Natural killer cell (primary cell): ENCODE measurements at regions not wholly inside any gene's neighbourhood (a gene's known extent, or its start where the extent isn't known, plus 50 kb on each side); places are given as distances from the start of the nearest gene placed in this dataset.

Experiments
- ATAC-seq, 3 donors: fragments of 150-1000 bp in 2 of 3; fragments of 200-7000 bp in 1 of 3; cut with Tn5 transposase; 1 replicate in 1 of 3; 2 replicates in 2 of 3; pipeline ENCODE4 v1.10.0; 2021; ENCODE audit warnings: mild to moderate bottlenecking in 2 of 3, moderate library complexity in 2 of 3
- DNase-seq, 2 donors: peaks; one replicate each; pipeline versions ENCODE4 v3.0.0 to v3.0.0-alpha.2; 2013 to 2021; ENCODE audit warnings: mixed read lengths in 1 of 2
- H3K27ac ChIP-seq: one replicate; pipeline ENCODE4 v1.5.1; 2013; ENCODE audit warnings: mild to moderate bottlenecking, low read length
- H3K27me3 ChIP-seq: one replicate; pipeline ENCODE4 v1.6.1; 2013; ENCODE audit warnings: low read length; ENCODE audit not compliant: control insufficient read depth, insufficient read depth
- H3K36me3 ChIP-seq: one replicate; pipeline ENCODE4 v1.6.1; 2013; ENCODE audit warnings: low read length; ENCODE audit not compliant: control insufficient read depth, insufficient read depth
- H3K4me1 ChIP-seq: one replicate; pipeline ENCODE4 v1.6.1; 2013; ENCODE audit warnings: low read length; ENCODE audit not compliant: control insufficient read depth, insufficient read depth
- H3K4me3 ChIP-seq: one replicate; pipeline ENCODE4 v1.5.1; 2013; ENCODE audit warnings: low read length
- H3K9me3 ChIP-seq: one replicate; pipeline ENCODE4 v1.6.1; 2013; ENCODE audit warnings: low read length; ENCODE audit not compliant: control insufficient read depth, insufficient read depth
- H3K27ac Mint-ChIP-seq, 2 donors: one replicate each; pipeline ENCODE4 v1.8.0; 2022; ENCODE audit warnings: mild to moderate bottlenecking in 2 of 2, mixed read lengths in 2 of 2, moderate library complexity in 1 of 2
- H3K27me3 Mint-ChIP-seq, 2 donors: one replicate each; pipeline ENCODE4 v1.8.0; 2022; ENCODE audit warnings: low read depth in 2 of 2, mixed read lengths in 2 of 2
- H3K36me3 Mint-ChIP-seq: one replicate; pipeline ENCODE4 v1.8.0; 2022; ENCODE audit warnings: mixed read lengths
- H3K4me1 Mint-ChIP-seq, 2 donors: one replicate each; pipeline ENCODE4 v1.8.0; 2022; ENCODE audit warnings: mixed read lengths in 2 of 2
- H3K4me3 Mint-ChIP-seq: one replicate; pipeline ENCODE4 v1.8.0; 2022; ENCODE audit warnings: mild to moderate bottlenecking, moderate library complexity, mixed read lengths
- H3K9me3 Mint-ChIP-seq, 2 donors: one replicate each; pipeline ENCODE4 v1.8.0; 2022; ENCODE audit warnings: mixed read lengths in 2 of 2
- WGBS: methylation state at CpG from one replicate; pipeline ENCODE4 v1.1.7; 2013; ENCODE audit warnings: missing lambda C conversion rate; ENCODE audit not compliant: insufficient coverage; 5-methylcytosine and 5-hydroxymethylcytosine counted together
- intact Hi-C: fragments of 100-400 bp; cut with micrococcal nuclease; formaldehyde crosslinking; loops from one replicate; pipeline ENCODE4 v1.14.2; 2022
- TF ChIP-seq, protein P1 (sequence below): fragments of 200-600 bp; IDR thresholded peaks from one replicate; pipeline ENCODE4 v1.8.0; 2022; ENCODE audit warnings: antibody characterized with exemption

DNA sequence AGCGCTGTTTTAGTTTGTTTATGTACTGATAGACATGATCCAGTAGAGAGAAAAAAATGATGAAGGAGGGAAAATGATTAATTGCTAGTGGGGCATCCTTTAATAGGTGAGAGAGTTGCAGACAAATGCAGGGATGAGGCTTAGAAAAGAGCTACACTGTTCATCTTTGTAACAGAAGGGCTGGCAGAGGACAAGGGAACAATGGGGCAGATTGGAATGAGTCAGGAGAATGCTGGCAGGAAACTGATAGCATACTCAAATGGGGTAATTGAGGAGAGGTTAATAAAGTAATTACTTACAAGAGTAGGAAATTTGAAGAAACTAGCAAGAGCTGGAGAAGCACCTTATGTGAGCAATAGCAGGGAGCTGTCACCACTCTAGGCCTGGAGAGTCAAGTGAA, 170.9 kb downstream of the OXSM start:
- TF ChIP-seq, protein P1, sequence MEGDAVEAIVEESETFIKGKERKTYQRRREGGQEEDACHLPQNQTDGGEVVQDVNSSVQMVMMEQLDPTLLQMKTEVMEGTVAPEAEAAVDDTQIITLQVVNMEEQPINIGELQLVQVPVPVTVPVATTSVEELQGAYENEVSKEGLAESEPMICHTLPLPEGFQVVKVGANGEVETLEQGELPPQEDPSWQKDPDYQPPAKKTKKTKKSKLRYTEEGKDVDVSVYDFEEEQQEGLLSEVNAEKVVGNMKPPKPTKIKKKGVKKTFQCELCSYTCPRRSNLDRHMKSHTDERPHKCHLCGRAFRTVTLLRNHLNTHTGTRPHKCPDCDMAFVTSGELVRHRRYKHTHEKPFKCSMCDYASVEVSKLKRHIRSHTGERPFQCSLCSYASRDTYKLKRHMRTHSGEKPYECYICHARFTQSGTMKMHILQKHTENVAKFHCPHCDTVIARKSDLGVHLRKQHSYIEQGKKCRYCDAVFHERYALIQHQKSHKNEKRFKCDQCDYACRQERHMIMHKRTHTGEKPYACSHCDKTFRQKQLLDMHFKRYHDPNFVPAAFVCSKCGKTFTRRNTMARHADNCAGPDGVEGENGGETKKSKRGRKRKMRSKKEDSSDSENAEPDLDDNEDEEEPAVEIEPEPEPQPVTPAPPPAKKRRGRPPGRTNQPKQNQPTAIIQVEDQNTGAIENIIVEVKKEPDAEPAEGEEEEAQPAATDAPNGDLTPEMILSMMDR = no peak
- H3K4me3 Mint-ChIP-seq = no peak overlapping the region
- H3K36me3 Mint-ChIP-seq = no peaks in the 10 kb centered on the region
- no peaks in the 10 kb centered on the region for H3K27me3 ChIP-seq
- H3K4me1 Mint-ChIP-seq = no peaks in the 10 kb centered on the region
- no peak overlapping the region for H3K4me3 ChIP-seq
- H3K27ac Mint-ChIP-seq = no peak overlapping the region
- no peak overlapping the region for H3K27ac ChIP-seq
- no peaks in the 10 kb centered on the region for H3K27me3 Mint-ChIP-seq
- ATAC-seq (no peak), DNase-seq (no peak)
- H3K4me1 ChIP-seq = no peaks in the 10 kb centered on the region
- intact Hi-C loops = no loop called here
- 100% methylated on average over 1 of the region's 1 CpG for WGBS
- H3K9me3 Mint-ChIP-seq = no peaks in the 10 kb centered on the region
- H3K9me3 ChIP-seq = no peaks in the 10 kb centered on the region
- no peaks in the 10 kb centered on the region for H3K36me3 ChIP-seq

DNA sequence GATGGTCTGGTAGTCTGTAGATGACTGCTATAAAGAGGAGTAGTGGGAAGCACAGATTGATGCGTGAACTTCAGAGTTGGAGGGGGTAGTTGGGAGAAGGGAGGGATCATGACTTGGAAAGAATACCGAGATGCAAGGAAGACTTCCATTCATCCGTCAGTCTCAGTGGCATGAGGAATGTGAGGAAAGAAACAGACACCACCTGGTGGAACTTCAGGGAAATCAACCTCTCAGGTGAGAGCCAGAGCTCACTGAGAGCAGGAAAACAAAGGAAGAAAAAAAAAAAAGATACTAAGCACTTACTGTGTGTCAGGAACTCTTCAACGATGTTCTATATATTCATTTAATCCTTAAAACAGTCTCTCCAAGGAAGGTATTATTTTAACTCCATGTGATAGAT, 172.4 kb downstream of the OXSM start:
- H3K4me3 ChIP-seq = no peak overlapping the region
- no peak for ATAC-seq
- Mint-ChIP-seq H3K4me3 (no peak overlapping the region), H3K9me3 (no peaks in the 10 kb centered on the region), H3K27me3 (no peaks in the 10 kb centered on the region), H3K27ac (no peak overlapping the region), H3K4me1 (no peaks in the 10 kb centered on the region), H3K36me3 (no peaks in the 10 kb centered on the region)
- H3K36me3 ChIP-seq = no peaks in the 10 kb centered on the region
- H3K27me3 ChIP-seq = no peaks in the 10 kb centered on the region
- H3K9me3 ChIP-seq = no peaks in the 10 kb centered on the region
- no peak for DNase-seq
- WGBS = 94% methylated on average over 3 of the region's 4 CpGs
- TF ChIP-seq, protein P1 = no peak
- H3K27ac ChIP-seq = no peak overlapping the region
- H3K4me1 ChIP-seq = no peaks in the 10 kb centered on the region
- intact Hi-C loops = no loop called here

DNA sequence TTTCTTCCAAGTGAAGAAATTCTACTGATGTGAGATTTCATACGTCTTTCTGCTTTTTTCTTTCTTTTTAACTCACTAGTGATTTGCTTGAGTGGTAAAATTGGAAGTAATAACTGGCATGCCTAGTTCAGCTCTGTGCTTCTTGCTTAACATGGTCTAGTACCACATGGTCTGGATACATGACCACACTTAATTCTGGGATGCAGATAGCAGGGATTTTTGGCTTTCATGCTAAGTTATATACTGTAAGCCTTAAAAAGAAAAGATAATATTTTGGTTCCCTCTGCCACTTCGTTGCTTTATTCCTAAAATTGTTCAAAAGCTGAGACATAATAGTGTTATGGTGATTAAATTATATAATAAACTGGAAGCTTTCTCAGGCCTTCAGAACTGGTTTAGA, 174.3 kb downstream of the OXSM start:
- Histone ChIP-seq H3K27ac (no peak overlapping the region), H3K4me1 (no peaks in the 10 kb centered on the region), H3K9me3 (no peaks in the 10 kb centered on the region), H3K27me3 (no peaks in the 10 kb centered on the region), H3K4me3 (no peak overlapping the region), H3K36me3 (no peaks in the 10 kb centered on the region)
- Mint-ChIP-seq H3K36me3 (no peaks in the 10 kb centered on the region), H3K4me3 (no peak overlapping the region), H3K9me3 (no peaks in the 10 kb centered on the region), H3K27me3 (peaks cover 0 to 8% of the 10 kb centered on the region in 2 donors), H3K4me1 (no peaks in the 10 kb centered on the region), H3K27ac (no peak overlapping the region)
- intact Hi-C loops = no loop called here
- no peak for ATAC-seq
- no CpG with 5 or more reads among the region's 2 CpGs for WGBS
- TF ChIP-seq, protein P1 = no peak
- no peak for DNase-seq

DNA sequence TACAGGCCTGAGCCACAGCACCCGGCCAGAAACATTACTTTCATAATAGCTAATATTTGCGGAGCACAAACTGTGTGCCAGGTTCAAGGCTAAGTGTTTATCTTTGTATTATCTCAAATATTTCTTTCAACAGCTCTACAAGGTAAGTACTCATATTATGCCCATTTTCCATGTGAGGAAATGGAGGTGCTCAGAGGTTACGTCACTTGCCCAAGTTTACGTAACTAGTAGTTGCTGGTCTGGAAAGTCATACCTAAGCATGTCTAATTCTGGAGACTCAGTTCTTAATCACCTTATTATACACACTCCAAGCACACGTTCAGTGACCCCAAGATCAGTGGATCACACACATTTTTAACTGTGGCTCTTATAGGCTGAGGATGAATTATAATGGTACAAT, 177.5 kb downstream of the OXSM start:
- no peaks in the 10 kb centered on the region for H3K9me3 ChIP-seq

More for the DNA sequence above, 177.5 kb downstream of the OXSM start:
- no peaks in the 10 kb centered on the region for H3K36me3 ChIP-seq
- intact Hi-C loops = no loop called here
- no peaks in the 10 kb centered on the region for H3K4me1 Mint-ChIP-seq
- H3K27me3 Mint-ChIP-seq = peaks cover 0 to 8% of the 10 kb centered on the region in 2 donors
- no peak overlapping the region for H3K4me3 ChIP-seq
- peaks cover 0 to 2% of the 10 kb centered on the region in 2 donors for H3K9me3 Mint-ChIP-seq
- no peak overlapping the region for H3K27ac Mint-ChIP-seq
- no peak overlapping the region for H3K4me3 Mint-ChIP-seq
- no peaks in the 10 kb centered on the region for H3K36me3 Mint-ChIP-seq
- H3K4me1 ChIP-seq = no peaks in the 10 kb centered on the region
- H3K27me3 ChIP-seq = no peaks in the 10 kb centered on the region
- WGBS = 95% methylated on average over 4 of the region's 5 CpGs
- ATAC-seq = no peak
- H3K27ac ChIP-seq = no peak overlapping the region
- TF ChIP-seq, protein P1 = no peak
- DNase-seq = no peak
